ENCODE measurements at regions not wholly inside any gene's neighbourhood (a gene's known extent, or its start where the extent isn't known, plus 50 kb on each side); places are given as distances from the start of the nearest gene placed in this dataset.
A peak's percentile ranks its signal among the peaks of the same experiment; 100 is the strongest.

DNA sequence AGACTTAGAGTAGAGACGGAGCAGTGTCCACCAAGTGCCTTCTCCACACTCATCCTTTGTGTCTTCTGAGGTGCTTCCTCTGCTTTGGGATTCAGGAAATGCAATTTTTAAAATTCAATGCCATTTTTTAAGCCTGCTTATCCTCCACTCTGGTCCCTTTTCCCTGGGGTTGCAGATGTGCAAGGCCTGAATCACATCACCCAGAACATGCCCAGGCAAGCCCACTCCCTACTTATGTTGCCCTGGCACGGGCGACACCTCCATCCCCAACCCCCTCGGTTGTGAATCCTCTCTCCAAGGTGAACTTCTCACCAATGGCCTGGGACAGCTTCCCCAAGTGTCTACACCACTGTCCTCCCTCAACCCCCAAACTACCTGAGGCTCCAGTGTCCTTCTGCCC, 116.2 kb downstream of the C17orf67 start:
- Histone ChIP-seq H3K4me1 (replicated peaks in 1 of 4; ENCODE audit: control insufficient read depth in 3 of 4, insufficient read depth in 4 of 4, low read length in 3 of 4) (peaks cover 0 to 2% (median 0%) of the 10 kb centered on the region in 4 experiments; a peak in 1 of 7 replicates), H3K9me3 (ENCODE audit: insufficient read depth in 2 of 2, low read depth in 1 of 2, low read length in 1 of 2) (no peaks in the 10 kb centered on the region), H3K79me1 (ENCODE audit: low read depth, low read length) (no peaks in the 10 kb centered on the region), H3K79me2 (ENCODE audit: control insufficient read depth in 1 of 2, insufficient read depth in 2 of 2, low read length in 2 of 2) (no peaks in the 10 kb centered on the region), H3K36me3 (ENCODE audit: control insufficient read depth in 2 of 4, insufficient read depth in 4 of 4, low read length in 3 of 4) (no peaks in the 10 kb centered on the region), H3K56ac (replicated peaks; ENCODE audit: insufficient read length, low read depth, low read length) (no peak overlapping the region), H2AK5ac (ENCODE audit: low read depth, low read length) (no peak overlapping the region), H2BK12ac (ENCODE audit: low read depth, low read length) (no peak overlapping the region; the same call in 1 of the 2 replicates), H4K8ac (ENCODE audit: extremely low read depth, insufficient read depth, low read length) (no peak overlapping the region), H3K27me3 (replicated peaks in 1 of 4; ENCODE audit: control insufficient read depth in 3 of 4, extremely low read depth in 1 of 4, insufficient read depth in 3 of 4, low read length in 3 of 4) (no peaks in the 10 kb centered on the region), H3K9ac (replicated peaks in 1 of 4; ENCODE audit: extremely low read depth in 1 of 4, low read depth in 3 of 4, low read length in 3 of 4) (no peak overlapping the region), H2BK15ac (ENCODE audit: low read length) (no peak overlapping the region), H2BK120ac (replicated peaks; ENCODE audit: low read depth, low read length) (peak overlapping the region; percentile 36), H3K4me2 (ENCODE audit: insufficient read depth in 1 of 2, low read depth in 2 of 2, low read length in 2 of 2) (no peak overlapping the region), H2BK20ac (ENCODE audit: low read length) (0 out of 2 replicates have a peak overlapping the region, but pooled peaks have one; percentile 43), H4K5ac (ENCODE audit: insufficient read length, low read depth, low read length) (no peak overlapping the region), H3K4me3 (ENCODE audit: extremely low read depth in 1 of 4, insufficient read depth in 2 of 4, low read depth in 3 of 4, low read length in 4 of 4) (no peak overlapping the region), H3K23ac (ENCODE audit: insufficient read length) (no peak overlapping the region), H3K4ac (replicated peaks; ENCODE audit: insufficient read length, low read depth, low read length) (peak overlapping the region; percentile 92), H3K18ac (ENCODE audit: extremely low read depth, low read length) (peak overlapping the region; percentile 44; the same call in 1 of the 2 replicates), H4K91ac (replicated peaks; ENCODE audit: insufficient read length, low read length) (peak overlapping the region; percentile 84), H2BK5ac (ENCODE audit: low read depth, low read length) (peak overlapping the region; percentile 95; the same call in 1 of the 2 replicates), H3K23me2 (ENCODE audit: low read depth, low read length) (no peaks in the 10 kb centered on the region), H4K20me1 (replicated peaks in 1 of 2; ENCODE audit: control insufficient read depth in 1 of 2, insufficient read depth in 2 of 2, low read length in 2 of 2) (no peaks in the 10 kb centered on the region), H3K27ac (ENCODE audit: low read depth, low read length) (no peak overlapping the region), H2AFZ (ENCODE audit: low read length) (0 out of 2 replicates have a peak overlapping the region, but pooled peaks have one; percentile 51), H3K14ac (ENCODE audit: insufficient read length) (no peak overlapping the region)
- POLR2A ChIA-PET (ENCODE audit: partially characterized antibody) = no interaction called here
- DNase-seq (ENCODE audit: low read depth in 1 of 2, low spot score in 2 of 2) = no peak
- 82% methylated on average over 4 of the region's 4 CpGs; no CpG with 5 or more reads in 1 of the 2 experiments for WGBS, 2 experiments (ENCODE audit: extremely low coverage in 1 of 2, insufficient coverage in 1 of 2, insufficient read length in 1 of 2, insufficient replicate concordance in 2 of 2, low coverage in 1 of 2, low lambda C conversion rate in 2 of 2, missing lambda C conversion rate in 1 of 2)
- TF ChIP-seq BCL11A (IDR thresholded peaks at IDR 0.05; ENCODE audit: low read depth in 2 of 2, low read length in 2 of 2) = no peak
- no peak for TF ChIP-seq JUND (IDR thresholded peaks at IDR 0.05; ENCODE audit: low read length)
- no peak for TF ChIP-seq POLR2A (IDR thresholded peaks at IDR 0.05; ENCODE audit: control extremely low read depth in 1 of 2, low read depth in 2 of 2, low read length in 2 of 2)
- TF ChIP-seq SRF (IDR thresholded peaks at IDR 0.05; ENCODE audit: low read depth, low read length) = no peak
- TF ChIP-seq POLR2AphosphoS5 (IDR thresholded peaks at IDR 0.05; ENCODE audit: low read depth, low read length) = no peak
- TF ChIP-seq RAD21 (IDR thresholded peaks at IDR 0.05 in 1 of 2, conservative IDR thresholded peaks at IDR 0.05 in 1 of 2; ENCODE audit: low read depth in 2 of 2, low read length in 2 of 2) = no peak
- TF ChIP-seq SIX5 (IDR thresholded peaks at IDR 0.05; ENCODE audit: low read depth, low read length) = no peak
- TF ChIP-seq ZNF274 (IDR thresholded peaks at IDR 0.05; ENCODE audit: borderline replicate concordance, extremely low read depth, low read length) = no peak
- no peak for TF ChIP-seq NRF1 (IDR thresholded peaks at IDR 0.05; ENCODE audit: low read depth, low read length)
- no peak for TF ChIP-seq SAP30 (IDR thresholded peaks at IDR 0.05; ENCODE audit: insufficient read depth, insufficient replicate concordance, low read length)
- TF ChIP-seq, protein P1, sequence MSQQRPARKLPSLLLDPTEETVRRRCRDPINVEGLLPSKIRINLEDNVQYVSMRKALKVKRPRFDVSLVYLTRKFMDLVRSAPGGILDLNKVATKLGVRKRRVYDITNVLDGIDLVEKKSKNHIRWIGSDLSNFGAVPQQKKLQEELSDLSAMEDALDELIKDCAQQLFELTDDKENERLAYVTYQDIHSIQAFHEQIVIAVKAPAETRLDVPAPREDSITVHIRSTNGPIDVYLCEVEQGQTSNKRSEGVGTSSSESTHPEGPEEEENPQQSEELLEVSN (IDR thresholded peaks at IDR 0.05) = no peak
- TF ChIP-seq, protein P2, sequence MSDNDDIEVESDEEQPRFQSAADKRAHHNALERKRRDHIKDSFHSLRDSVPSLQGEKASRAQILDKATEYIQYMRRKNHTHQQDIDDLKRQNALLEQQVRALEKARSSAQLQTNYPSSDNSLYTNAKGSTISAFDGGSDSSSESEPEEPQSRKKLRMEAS (IDR thresholded peaks at IDR 0.05) = no peak
- no peak for FAIRE-seq
- CTCF ChIA-PET (ENCODE audit: partially characterized antibody) = interaction anchor here (0.9 to 6.1 kb wide), 13 partner anchors 11 to 219 kb away, joined by 3 to 58 read pairs (median 8); partner anchors contain the start of gene NOG
